Endothelial cell of umbilical vein (primary cell): ENCODE measurements at regions not wholly inside any gene's neighbourhood (a gene's known extent, or its start where the extent isn't known, plus 50 kb on each side); places are given as distances from the start of the nearest gene placed in this dataset.

Source experiments
- BruUV-seq: library from RNA; stranded (reverse); fragments of 400-500 nt; replicated peaks from 2 replicates; lab custom pipeline; 2021; lab: Mats Ljungman, UMichigan
- CTCF ChIA-PET: fragments of 300-600, 350-600 bp; sonication (Branson Sonifier 250); formaldehyde crosslinking; loops from one replicate; lab custom pipeline; 2021; ENCODE audit warnings: antibody characterized with exemption, inconsistent platforms; lab: Charles Lee
- POLR2A ChIA-PET: fragments of 300-600, 350-600 bp; sonication (Branson Sonifier 250); formaldehyde crosslinking; loops from one replicate; lab custom pipeline; 2021; ENCODE audit warnings: antibody characterized with exemption, inconsistent platforms; lab: Charles Lee
- DNase-seq: peaks from one replicate; pipeline ENCODE4 v3.0.0-alpha.2; 2011; ENCODE audit warnings: low read depth, low spot score
- FAIRE-seq: peaks from 2 replicates; lab custom pipeline; 2011; peaks lifted over from hg19 to GRCh38; lab: Jason Lieb, UNC
- H2AFZ ChIP-seq: 2 replicates; pipeline ENCODE4 v1.6.0; 2012; ENCODE audit warnings: low read depth, low read length, control low read depth, inconsistent platforms
- H3K27ac ChIP-seq: 2 replicates; pipeline ENCODE4 v1.5.1; 2011; ENCODE audit warnings: low read depth, mild to moderate bottlenecking, control low read depth, low read length, moderate library complexity; ENCODE audit not compliant: insufficient read depth
- H3K27me3 ChIP-seq, 2 experiments: 2 replicates each; pipeline versions ENCODE4 v1.6.0 to v1.6.1; 2011; ENCODE audit warnings: low read length in 2 of 2, mixed read lengths in 1 of 2; ENCODE audit not compliant: control insufficient read depth in 2 of 2, insufficient read depth in 2 of 2
- H3K36me3 ChIP-seq, 2 experiments: 2 replicates in 1 of 2; 3 replicates in 1 of 2; pipeline ENCODE4 v1.5.1; 2011; ENCODE audit warnings: low read length in 2 of 2, mild to moderate bottlenecking in 1 of 2, moderate library complexity in 1 of 2; ENCODE audit not compliant: control insufficient read depth in 2 of 2, insufficient read depth in 2 of 2; ENCODE audit errors: extremely low read depth in 1 of 2
- H3K4me1 ChIP-seq: 3 replicates; pipeline ENCODE4 v1.5.1; 2011; ENCODE audit warnings: mild to moderate bottlenecking, low read length; ENCODE audit not compliant: control insufficient read depth, insufficient read depth; ENCODE audit errors: extremely low read depth
- H3K4me2 ChIP-seq: 2 replicates; pipeline ENCODE4 v1.6.1; 2011; ENCODE audit warnings: low read length, control low read depth, mixed read lengths; ENCODE audit not compliant: insufficient read depth
- H3K4me3 ChIP-seq, 3 experiments: fragments of 200-600 bp in 1 of 3; sonication (generic), shearing (Covaris generic) in 1 of 3; replicated peaks in 1 of 3; 2 replicates each; pipeline ENCODE4 v1.5.1; 2011 to 2016; ENCODE audit warnings: control low read depth in 3 of 3, low read length in 3 of 3, mild to moderate bottlenecking in 2 of 3, inconsistent platforms in 1 of 3, low read depth in 1 of 3, moderate library complexity in 1 of 3; ENCODE audit not compliant: insufficient read depth in 1 of 3
- H3K79me2 ChIP-seq: 2 replicates; pipeline ENCODE4 v1.6.0; 2012; ENCODE audit warnings: low read length, inconsistent platforms; ENCODE audit not compliant: control insufficient read depth, insufficient read depth
- H3K9ac ChIP-seq: replicated peaks from 2 replicates; pipeline ENCODE3; 2011; ENCODE audit warnings: low read length, control low read depth; ENCODE audit not compliant: insufficient read depth; ENCODE audit errors: extremely low read depth
- H3K9me1 ChIP-seq: replicated peaks from 3 replicates; pipeline ENCODE4 v1.6.0; 2011; ENCODE audit warnings: mild to moderate bottlenecking, low read length; ENCODE audit not compliant: control insufficient read depth, insufficient read depth; ENCODE audit errors: extremely low read depth
- H3K9me3 ChIP-seq: replicated peaks from 2 replicates; pipeline ENCODE4 v1.5.1; 2012; ENCODE audit warnings: low read length, inconsistent platforms; ENCODE audit not compliant: control insufficient read depth, insufficient read depth
- H4K20me1 ChIP-seq: replicated peaks from 2 replicates; pipeline ENCODE3; 2011; ENCODE audit warnings: mild to moderate bottlenecking, low read length; ENCODE audit not compliant: control insufficient read depth, insufficient read depth; ENCODE audit errors: extremely low read depth
- EZH2 ChIP-seq: IDR thresholded peaks from 2 replicates; pipeline ENCODE4 v1.6.1; 2012; ENCODE audit warnings: borderline replicate concordance, low read depth, mild to moderate bottlenecking, moderate library complexity, low read length, inconsistent platforms; ENCODE audit not compliant: severe bottlenecking
- FOS ChIP-seq: IDR thresholded peaks from 2 replicates; pipeline ENCODE4 v1.6.1; 2011; ENCODE audit warnings: mild to moderate bottlenecking, low read length, moderate library complexity, borderline replicate concordance; ENCODE audit not compliant: insufficient read depth
- GATA2 ChIP-seq: IDR thresholded peaks from 2 replicates; pipeline ENCODE4 v1.7.0; 2011; ENCODE audit warnings: low read depth, mild to moderate bottlenecking, moderate library complexity, mixed read lengths, low read length; ENCODE audit not compliant: insufficient read length, insufficient read depth
- JUN ChIP-seq: IDR thresholded peaks from 2 replicates; pipeline ENCODE4 v1.6.1; 2011; ENCODE audit warnings: borderline replicate concordance, low read depth; ENCODE audit not compliant: insufficient read length, insufficient read depth
- MYC ChIP-seq: IDR thresholded peaks from one replicate; pipeline ENCODE4 v1.6.1; 2011; ENCODE audit warnings: mild to moderate bottlenecking, low read depth, low read length
- POLR2A ChIP-seq: IDR thresholded peaks from 2 replicates; pipeline ENCODE4 v1.6.1; 2012; ENCODE audit warnings: low read depth, mild to moderate bottlenecking, control low read depth, low read length
- POLR2AphosphoS5 ChIP-seq: IDR thresholded peaks from 2 replicates; pipeline ENCODE4 v1.6.1; 2012; ENCODE audit warnings: low read depth, mild to moderate bottlenecking, control low read depth, low read length, moderate library complexity; ENCODE audit not compliant: insufficient read depth
- dilution Hi-C: fragments of 300-500 bp; cut with MboI; formaldehyde crosslinking; loops from one replicate; pipeline ENCODE4 v1.15.0; 2019; ENCODE audit warnings: low sequenced_read_pairs; ENCODE audit not compliant: extremely low pct_ligation_motif_present
- intact Hi-C: fragments of 100-400 bp; cut with micrococcal nuclease; formaldehyde crosslinking; loops from one replicate; pipeline ENCODE4 v1.10.0; 2022
- TF ChIP-seq, protein P1 (sequence below), 2 donors: IDR thresholded peaks; 1 replicate in 1 of 2; 2 replicates in 1 of 2; pipeline ENCODE4 v1.5.1; 2011; ENCODE audit warnings: low read length in 2 of 2, mild to moderate bottlenecking in 2 of 2, moderate library complexity in 2 of 2, control low read depth in 1 of 2, inconsistent platforms in 1 of 2, low read depth in 1 of 2; ENCODE audit not compliant: insufficient read depth in 1 of 2; ENCODE audit errors: extremely low read depth in 1 of 2
- TF ChIP-seq, protein P2 (sequence below): IDR thresholded peaks from 2 replicates; pipeline ENCODE4 v1.6.1; 2011; ENCODE audit not compliant: insufficient read depth, insufficient read length

- Histone ChIP-seq H3K9me3 (no peaks in the 10 kb centered on the region), H3K4me1 (no peaks in the 10 kb centered on the region), H3K4me3 (no peak overlapping the region), H3K27me3 (no peaks in the 10 kb centered on the region), H3K27ac (no peak overlapping the region), H4K20me1 (no peaks in the 10 kb centered on the region), H3K36me3 (no peaks in the 10 kb centered on the region), H3K4me2 (no peak overlapping the region), H3K79me2 (no peaks in the 10 kb centered on the region), H3K9ac (no peak overlapping the region), H2AFZ (no peak overlapping the region), H3K9me1 (no peaks in the 10 kb centered on the region)
- DNase-seq (no peak), FAIRE-seq (no peak)
- ChIA-PET POLR2A (no interaction called here), CTCF (no interaction called here)
- BruUV-seq, result no TSS peak
- dilution Hi-C loops, result no loop called here
- TF ChIP-seq EZH2 (no peak), GATA2 (no peak), MYC (no peak), JUN (no peak), FOS (no peak), POLR2AphosphoS5 (no peak), POLR2A (no peak)
- TF ChIP-seq, protein P1, sequence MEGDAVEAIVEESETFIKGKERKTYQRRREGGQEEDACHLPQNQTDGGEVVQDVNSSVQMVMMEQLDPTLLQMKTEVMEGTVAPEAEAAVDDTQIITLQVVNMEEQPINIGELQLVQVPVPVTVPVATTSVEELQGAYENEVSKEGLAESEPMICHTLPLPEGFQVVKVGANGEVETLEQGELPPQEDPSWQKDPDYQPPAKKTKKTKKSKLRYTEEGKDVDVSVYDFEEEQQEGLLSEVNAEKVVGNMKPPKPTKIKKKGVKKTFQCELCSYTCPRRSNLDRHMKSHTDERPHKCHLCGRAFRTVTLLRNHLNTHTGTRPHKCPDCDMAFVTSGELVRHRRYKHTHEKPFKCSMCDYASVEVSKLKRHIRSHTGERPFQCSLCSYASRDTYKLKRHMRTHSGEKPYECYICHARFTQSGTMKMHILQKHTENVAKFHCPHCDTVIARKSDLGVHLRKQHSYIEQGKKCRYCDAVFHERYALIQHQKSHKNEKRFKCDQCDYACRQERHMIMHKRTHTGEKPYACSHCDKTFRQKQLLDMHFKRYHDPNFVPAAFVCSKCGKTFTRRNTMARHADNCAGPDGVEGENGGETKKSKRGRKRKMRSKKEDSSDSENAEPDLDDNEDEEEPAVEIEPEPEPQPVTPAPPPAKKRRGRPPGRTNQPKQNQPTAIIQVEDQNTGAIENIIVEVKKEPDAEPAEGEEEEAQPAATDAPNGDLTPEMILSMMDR (IDR thresholded peaks at IDR 0.05; ENCODE audit: extremely low read depth in 1 of 2, insufficient read depth in 1 of 2, low read depth in 1 of 2, low read length in 2 of 2), result no peak
- TF ChIP-seq, protein P2, sequence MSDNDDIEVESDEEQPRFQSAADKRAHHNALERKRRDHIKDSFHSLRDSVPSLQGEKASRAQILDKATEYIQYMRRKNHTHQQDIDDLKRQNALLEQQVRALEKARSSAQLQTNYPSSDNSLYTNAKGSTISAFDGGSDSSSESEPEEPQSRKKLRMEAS, result no peak
- intact Hi-C loops, result no loop called here
These were observed 175.1 kb upstream of the PLSCR5 start for GRCh38 chr3:146780251-146780650.
